HFF-Myc (cell line): ENCODE measurements at regions not wholly inside any gene's neighbourhood (a gene's known extent, or its start where the extent isn't known, plus 50 kb on each side); places are given as distances from the start of the nearest gene placed in this dataset.

Source experiments
- DNase-seq: peaks from one replicate; pipeline ENCODE4 v3.0.0-alpha.2; 2011; ENCODE audit warnings: low read depth; ENCODE audit errors: extremely low read depth
- H3K4me3 ChIP-seq: replicated peaks from 2 replicates; pipeline ENCODE4 v1.5.1; 2011; ENCODE audit warnings: low read depth, mild to moderate bottlenecking, control low read depth, low read length
- TF ChIP-seq, protein P1 (sequence below): IDR thresholded peaks from 2 replicates; pipeline ENCODE4 v1.5.1; 2012; ENCODE audit warnings: mild to moderate bottlenecking, low read depth, low read length, control low read depth; ENCODE audit errors: missing control alignments

DNA sequence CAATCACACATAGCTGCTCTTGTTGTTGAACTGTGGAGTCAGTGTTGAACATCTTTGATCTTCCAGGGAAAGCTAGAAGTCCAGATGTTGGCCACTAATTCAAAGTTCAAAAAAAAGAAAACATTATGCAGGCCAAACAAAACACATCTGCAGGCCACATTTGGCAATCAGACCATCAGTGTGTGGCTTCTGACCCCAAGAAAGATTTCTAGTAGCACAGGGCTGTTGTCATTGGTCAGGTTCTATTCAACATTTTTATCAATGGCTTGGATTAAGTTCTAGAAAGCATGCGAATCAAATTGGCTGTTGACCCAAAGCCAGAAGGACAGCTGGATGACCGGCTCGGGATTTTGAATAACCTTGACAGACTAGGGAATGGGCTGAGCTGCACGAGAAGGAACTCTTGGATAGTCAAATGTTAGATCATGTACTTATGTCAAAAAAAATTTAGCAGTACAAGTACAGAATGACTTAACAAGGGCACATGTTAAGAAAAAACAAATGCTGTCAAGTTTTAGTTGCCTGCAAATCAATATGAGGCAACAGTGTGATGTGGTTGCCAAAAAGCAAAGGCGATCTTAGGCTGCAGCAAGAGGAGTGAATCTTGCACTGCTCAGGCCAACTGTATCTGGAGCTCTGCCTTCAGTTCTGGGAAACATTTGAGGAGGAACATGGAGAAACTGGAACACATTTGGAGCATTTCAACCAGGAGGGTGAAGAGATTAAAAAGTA, 187.6 kb downstream of the RGS9 start:
- TF ChIP-seq, protein P1, sequence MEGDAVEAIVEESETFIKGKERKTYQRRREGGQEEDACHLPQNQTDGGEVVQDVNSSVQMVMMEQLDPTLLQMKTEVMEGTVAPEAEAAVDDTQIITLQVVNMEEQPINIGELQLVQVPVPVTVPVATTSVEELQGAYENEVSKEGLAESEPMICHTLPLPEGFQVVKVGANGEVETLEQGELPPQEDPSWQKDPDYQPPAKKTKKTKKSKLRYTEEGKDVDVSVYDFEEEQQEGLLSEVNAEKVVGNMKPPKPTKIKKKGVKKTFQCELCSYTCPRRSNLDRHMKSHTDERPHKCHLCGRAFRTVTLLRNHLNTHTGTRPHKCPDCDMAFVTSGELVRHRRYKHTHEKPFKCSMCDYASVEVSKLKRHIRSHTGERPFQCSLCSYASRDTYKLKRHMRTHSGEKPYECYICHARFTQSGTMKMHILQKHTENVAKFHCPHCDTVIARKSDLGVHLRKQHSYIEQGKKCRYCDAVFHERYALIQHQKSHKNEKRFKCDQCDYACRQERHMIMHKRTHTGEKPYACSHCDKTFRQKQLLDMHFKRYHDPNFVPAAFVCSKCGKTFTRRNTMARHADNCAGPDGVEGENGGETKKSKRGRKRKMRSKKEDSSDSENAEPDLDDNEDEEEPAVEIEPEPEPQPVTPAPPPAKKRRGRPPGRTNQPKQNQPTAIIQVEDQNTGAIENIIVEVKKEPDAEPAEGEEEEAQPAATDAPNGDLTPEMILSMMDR: no peak
- peak; percentile 62 for DNase-seq
- H3K4me3 ChIP-seq: no peak overlapping the region

DNA sequence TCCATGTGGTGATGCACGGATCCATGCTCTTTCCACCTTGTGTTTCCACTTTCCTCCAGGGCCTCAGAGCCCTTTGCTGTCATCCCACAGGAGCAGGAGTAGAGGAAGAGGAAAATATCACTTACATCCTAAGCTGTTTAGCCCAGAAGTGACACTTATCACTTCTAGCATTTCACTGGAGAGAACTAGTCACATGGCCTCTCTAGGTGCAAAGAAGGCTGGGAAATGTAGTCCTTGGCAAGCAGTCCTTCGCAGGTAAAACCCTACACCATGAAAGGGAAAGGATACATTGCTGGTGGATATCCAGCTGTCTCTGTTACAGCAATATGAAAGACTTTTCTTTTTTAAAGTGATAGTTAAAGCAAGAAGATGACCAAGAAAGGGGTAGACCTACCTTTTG, 185.9 kb downstream of the RGS9 start:
- H3K4me3 ChIP-seq: no peak overlapping the region
- TF ChIP-seq, protein P1: no peak
- no peak for DNase-seq

- TF ChIP-seq, protein P1: no peak
- DNase-seq: no peak
Observed at GRCh38 chr17:65320820-65321219, 183.7 kb downstream of the RGS9 start.

GRCh38 chr17:65314212-65314611, 177.0 kb downstream of the RGS9 start:
- DNase-seq: no peak
- no peak overlapping the region for H3K4me3 ChIP-seq
- TF ChIP-seq, protein P1: no peak

More at GRCh38 chr17:65320820-65321219, 183.7 kb downstream of the RGS9 start:
- no peak overlapping the region for H3K4me3 ChIP-seq

DNA sequence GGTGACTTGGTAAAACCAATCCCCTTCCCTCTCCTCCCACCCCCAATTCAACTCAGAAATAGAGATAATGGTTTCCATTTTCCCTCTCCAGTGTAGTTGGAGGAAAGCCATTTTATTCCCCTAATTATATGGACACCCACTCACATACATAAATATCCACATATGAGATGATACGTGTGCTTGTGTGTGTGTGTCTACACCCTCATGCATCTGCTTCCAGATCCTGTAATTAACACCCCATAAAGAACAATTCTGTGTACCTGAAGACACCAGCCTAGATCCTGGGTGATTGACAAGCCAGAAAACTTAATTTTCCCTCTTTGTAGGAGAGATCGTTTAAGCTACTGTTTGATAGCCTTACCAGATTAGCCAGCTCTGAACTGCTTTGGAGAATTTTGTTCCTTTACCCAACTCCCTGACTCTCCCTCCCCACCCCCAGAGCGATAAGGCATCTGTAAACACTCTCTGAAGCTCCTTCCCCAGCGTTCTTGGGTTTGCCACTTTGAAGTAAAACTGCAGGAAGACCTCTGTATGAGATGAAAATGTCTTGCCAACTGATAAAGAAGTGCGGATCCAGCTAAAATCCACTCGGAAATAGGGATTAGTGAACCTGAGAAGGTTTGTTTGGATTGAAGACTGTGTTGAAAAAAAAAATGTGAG, 175.7 kb downstream of the RGS9 start:
- no peak for DNase-seq
- TF ChIP-seq, protein P1: no peak
- H3K4me3 ChIP-seq: no peak overlapping the region

DNA sequence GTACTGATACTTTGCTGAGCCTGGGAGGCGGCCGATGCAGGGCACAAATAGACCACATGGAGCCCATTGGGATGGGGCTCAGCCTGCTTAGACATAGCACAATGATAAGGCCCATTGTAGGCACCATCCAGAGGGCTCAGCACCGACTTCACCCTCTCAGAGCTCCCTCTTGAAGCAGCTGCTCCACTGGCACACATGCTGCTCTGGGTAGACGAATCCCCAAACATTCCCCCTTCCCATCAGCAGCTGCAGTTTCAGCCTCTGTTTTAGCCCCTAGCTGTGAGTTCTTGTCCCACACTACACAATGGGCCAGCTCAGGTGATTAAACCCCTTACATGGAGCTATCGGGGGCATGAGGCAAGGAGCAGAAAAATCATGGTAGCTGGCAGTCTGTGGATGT, 174.1 kb downstream of the RGS9 start:
- DNase-seq: no peak
- no peak overlapping the region for H3K4me3 ChIP-seq
- TF ChIP-seq, protein P1: no peak
